ENCODE measurements at regions not wholly inside any gene's neighbourhood (a gene's known extent, or its start where the extent isn't known, plus 50 kb on each side); places are given as distances from the start of the nearest gene placed in this dataset.

DNA sequence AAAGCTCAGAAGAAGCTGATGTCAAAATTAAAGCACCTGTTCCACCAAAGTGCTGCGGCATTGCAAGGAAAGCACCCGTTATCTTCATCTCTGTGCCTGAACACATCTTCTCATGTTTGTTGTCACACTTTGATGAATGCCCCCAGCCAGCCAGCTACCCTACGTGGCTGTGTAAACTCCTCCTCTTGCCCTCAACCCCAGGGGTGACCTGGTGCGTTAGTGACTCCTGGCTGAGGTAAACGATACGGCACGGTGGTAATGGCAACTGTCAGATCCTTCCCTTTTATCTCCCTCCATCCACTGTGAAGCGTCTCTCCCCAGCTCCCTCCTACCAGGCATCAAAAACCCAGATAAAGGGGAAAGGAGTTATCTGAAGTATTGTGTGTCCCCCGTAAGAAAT lies 90.6 kb upstream of the WWC2 start:
- TF ChIP-seq, protein P1, sequence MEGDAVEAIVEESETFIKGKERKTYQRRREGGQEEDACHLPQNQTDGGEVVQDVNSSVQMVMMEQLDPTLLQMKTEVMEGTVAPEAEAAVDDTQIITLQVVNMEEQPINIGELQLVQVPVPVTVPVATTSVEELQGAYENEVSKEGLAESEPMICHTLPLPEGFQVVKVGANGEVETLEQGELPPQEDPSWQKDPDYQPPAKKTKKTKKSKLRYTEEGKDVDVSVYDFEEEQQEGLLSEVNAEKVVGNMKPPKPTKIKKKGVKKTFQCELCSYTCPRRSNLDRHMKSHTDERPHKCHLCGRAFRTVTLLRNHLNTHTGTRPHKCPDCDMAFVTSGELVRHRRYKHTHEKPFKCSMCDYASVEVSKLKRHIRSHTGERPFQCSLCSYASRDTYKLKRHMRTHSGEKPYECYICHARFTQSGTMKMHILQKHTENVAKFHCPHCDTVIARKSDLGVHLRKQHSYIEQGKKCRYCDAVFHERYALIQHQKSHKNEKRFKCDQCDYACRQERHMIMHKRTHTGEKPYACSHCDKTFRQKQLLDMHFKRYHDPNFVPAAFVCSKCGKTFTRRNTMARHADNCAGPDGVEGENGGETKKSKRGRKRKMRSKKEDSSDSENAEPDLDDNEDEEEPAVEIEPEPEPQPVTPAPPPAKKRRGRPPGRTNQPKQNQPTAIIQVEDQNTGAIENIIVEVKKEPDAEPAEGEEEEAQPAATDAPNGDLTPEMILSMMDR (conservative IDR thresholded peaks at IDR 0.05; ENCODE audit: low read depth in 2 of 2): peak; percentile 37 to 66
- TF ChIP-seq POLR2AphosphoS5 (IDR thresholded peaks at IDR 0.05; ENCODE audit: low read depth): no peak
- TF ChIP-seq, protein P2, sequence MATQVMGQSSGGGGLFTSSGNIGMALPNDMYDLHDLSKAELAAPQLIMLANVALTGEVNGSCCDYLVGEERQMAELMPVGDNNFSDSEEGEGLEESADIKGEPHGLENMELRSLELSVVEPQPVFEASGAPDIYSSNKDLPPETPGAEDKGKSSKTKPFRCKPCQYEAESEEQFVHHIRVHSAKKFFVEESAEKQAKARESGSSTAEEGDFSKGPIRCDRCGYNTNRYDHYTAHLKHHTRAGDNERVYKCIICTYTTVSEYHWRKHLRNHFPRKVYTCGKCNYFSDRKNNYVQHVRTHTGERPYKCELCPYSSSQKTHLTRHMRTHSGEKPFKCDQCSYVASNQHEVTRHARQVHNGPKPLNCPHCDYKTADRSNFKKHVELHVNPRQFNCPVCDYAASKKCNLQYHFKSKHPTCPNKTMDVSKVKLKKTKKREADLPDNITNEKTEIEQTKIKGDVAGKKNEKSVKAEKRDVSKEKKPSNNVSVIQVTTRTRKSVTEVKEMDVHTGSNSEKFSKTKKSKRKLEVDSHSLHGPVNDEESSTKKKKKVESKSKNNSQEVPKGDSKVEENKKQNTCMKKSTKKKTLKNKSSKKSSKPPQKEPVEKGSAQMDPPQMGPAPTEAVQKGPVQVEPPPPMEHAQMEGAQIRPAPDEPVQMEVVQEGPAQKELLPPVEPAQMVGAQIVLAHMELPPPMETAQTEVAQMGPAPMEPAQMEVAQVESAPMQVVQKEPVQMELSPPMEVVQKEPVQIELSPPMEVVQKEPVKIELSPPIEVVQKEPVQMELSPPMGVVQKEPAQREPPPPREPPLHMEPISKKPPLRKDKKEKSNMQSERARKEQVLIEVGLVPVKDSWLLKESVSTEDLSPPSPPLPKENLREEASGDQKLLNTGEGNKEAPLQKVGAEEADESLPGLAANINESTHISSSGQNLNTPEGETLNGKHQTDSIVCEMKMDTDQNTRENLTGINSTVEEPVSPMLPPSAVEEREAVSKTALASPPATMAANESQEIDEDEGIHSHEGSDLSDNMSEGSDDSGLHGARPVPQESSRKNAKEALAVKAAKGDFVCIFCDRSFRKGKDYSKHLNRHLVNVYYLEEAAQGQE (IDR thresholded peaks at IDR 0.05; ENCODE audit: unreplicated experiment): no peak
- no peak for TF ChIP-seq EZH2 (IDR thresholded peaks at IDR 0.05; ENCODE audit: low read depth, unreplicated experiment)
- no peak for TF ChIP-seq STAT1 (IDR thresholded peaks at IDR 0.05; ENCODE audit: unreplicated experiment)
- no peak for TF ChIP-seq CREB1 (CRISPR knock-in tag; IDR thresholded peaks at IDR 0.05; ENCODE audit: low read depth)
- no peak for TF ChIP-seq JUNB (IDR thresholded peaks at IDR 0.05; ENCODE audit: unreplicated experiment)
